ENCODE measurements at regions not wholly inside any gene's neighbourhood (a gene's known extent, or its start where the extent isn't known, plus 50 kb on each side); places are given as distances from the start of the nearest gene placed in this dataset.
"Not testable (repeated sequence)": the region's sequence is repeated elsewhere in the genome, so short reads cannot be mapped to it uniquely, and the experiment has no call there.

DNA sequence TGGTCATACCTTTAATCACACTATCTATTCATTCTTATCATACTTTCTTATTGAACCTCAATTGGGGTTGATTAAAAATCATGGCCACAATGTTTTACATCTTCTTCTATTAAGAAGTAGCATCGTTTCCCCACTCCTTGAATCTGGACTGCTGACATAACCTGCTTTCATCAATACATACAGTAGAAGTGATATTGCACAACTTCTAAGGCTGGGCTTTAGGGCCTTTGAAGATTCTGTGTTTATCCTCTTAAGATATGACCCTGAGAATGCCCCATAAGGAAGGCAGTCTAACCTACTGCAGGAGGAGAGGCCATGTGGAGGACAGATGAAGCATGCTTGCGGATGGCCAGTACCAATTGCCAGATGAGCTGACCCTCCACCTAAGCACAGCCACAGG, 1142.8 kb upstream of the SEL1L start:
- no peak overlapping the region for H3K27ac ChIP-seq (ENCODE audit: low read length)
- peaks cover 12% of the 10 kb centered on the region; the same call in 1 of the 2 replicates for H3K9me3 ChIP-seq (ENCODE audit: control insufficient read depth, insufficient read depth, low read depth, low read length)
- ChIA-PET CTCF (no interaction called here), POLR2A (no interaction called here)
- H3K4me1 ChIP-seq (ENCODE audit: control insufficient read depth, insufficient read depth, low read length): no peaks in the 10 kb centered on the region
- H3K27me3 ChIP-seq (ENCODE audit: control insufficient read depth, insufficient read depth, low read length): no peaks in the 10 kb centered on the region
- in situ Hi-C loops (cut with HindIII; ENCODE audit: low pct_unique_long_range_greater_than_20kb, low sequenced_read_pairs): no loop called here
- H3K36me3 ChIP-seq (ENCODE audit: control insufficient read depth, insufficient read depth, low read length): no peaks in the 10 kb centered on the region
- H3K4me3 ChIP-seq (ENCODE audit: low read depth in 2 of 2, low read length in 2 of 2): no peak overlapping the region
- ATAC-seq: no peak
- no TSS peak for BruUV-seq (replicated peaks)
- TF ChIP-seq SIN3A (IDR thresholded peaks at IDR 0.05; ENCODE audit: borderline replicate concordance, insufficient read depth, low read depth, low read length): no peak
- TF ChIP-seq, protein P1, sequence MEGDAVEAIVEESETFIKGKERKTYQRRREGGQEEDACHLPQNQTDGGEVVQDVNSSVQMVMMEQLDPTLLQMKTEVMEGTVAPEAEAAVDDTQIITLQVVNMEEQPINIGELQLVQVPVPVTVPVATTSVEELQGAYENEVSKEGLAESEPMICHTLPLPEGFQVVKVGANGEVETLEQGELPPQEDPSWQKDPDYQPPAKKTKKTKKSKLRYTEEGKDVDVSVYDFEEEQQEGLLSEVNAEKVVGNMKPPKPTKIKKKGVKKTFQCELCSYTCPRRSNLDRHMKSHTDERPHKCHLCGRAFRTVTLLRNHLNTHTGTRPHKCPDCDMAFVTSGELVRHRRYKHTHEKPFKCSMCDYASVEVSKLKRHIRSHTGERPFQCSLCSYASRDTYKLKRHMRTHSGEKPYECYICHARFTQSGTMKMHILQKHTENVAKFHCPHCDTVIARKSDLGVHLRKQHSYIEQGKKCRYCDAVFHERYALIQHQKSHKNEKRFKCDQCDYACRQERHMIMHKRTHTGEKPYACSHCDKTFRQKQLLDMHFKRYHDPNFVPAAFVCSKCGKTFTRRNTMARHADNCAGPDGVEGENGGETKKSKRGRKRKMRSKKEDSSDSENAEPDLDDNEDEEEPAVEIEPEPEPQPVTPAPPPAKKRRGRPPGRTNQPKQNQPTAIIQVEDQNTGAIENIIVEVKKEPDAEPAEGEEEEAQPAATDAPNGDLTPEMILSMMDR (IDR thresholded peaks at IDR 0.05): no peak
- TF ChIP-seq, protein P2, sequence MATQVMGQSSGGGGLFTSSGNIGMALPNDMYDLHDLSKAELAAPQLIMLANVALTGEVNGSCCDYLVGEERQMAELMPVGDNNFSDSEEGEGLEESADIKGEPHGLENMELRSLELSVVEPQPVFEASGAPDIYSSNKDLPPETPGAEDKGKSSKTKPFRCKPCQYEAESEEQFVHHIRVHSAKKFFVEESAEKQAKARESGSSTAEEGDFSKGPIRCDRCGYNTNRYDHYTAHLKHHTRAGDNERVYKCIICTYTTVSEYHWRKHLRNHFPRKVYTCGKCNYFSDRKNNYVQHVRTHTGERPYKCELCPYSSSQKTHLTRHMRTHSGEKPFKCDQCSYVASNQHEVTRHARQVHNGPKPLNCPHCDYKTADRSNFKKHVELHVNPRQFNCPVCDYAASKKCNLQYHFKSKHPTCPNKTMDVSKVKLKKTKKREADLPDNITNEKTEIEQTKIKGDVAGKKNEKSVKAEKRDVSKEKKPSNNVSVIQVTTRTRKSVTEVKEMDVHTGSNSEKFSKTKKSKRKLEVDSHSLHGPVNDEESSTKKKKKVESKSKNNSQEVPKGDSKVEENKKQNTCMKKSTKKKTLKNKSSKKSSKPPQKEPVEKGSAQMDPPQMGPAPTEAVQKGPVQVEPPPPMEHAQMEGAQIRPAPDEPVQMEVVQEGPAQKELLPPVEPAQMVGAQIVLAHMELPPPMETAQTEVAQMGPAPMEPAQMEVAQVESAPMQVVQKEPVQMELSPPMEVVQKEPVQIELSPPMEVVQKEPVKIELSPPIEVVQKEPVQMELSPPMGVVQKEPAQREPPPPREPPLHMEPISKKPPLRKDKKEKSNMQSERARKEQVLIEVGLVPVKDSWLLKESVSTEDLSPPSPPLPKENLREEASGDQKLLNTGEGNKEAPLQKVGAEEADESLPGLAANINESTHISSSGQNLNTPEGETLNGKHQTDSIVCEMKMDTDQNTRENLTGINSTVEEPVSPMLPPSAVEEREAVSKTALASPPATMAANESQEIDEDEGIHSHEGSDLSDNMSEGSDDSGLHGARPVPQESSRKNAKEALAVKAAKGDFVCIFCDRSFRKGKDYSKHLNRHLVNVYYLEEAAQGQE (IDR thresholded peaks at IDR 0.05; ENCODE audit: insufficient read depth in 1 of 2, low read depth in 2 of 2, low read length in 1 of 2): no peak
- TF ChIP-seq TCF7L2 (IDR thresholded peaks at IDR 0.05; ENCODE audit: low read depth, low read length): no peak
- no peak for TF ChIP-seq POLR2AphosphoS5 (IDR thresholded peaks at IDR 0.05; ENCODE audit: low read depth, low read length)
- DNase-seq (ENCODE audit: low read depth, low spot score): no peak
- intact Hi-C loops (cut with micrococcal nuclease; ENCODE audit: unreplicated experiment): no loop called here

DNA sequence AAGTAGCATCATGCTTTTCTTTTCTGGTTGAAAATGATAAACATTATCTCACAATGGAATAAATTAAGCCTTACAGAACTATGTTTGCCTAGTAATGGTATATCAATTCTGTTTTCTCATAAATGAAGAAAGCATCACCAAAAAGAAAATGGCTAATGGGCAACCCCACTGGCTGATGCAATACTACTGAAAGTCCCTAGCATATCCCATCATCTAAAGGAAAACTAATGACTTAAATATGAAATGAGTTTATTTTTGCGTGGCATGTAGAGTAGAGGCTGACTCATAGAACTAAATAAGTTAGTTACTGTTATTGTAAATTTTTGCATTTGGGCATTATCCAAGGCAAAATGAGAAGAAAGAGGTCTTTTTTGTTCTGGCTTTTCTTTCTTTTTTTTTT, 1156.3 kb upstream of the SEL1L start:
- H3K36me3 ChIP-seq (ENCODE audit: control insufficient read depth, insufficient read depth, low read length): no peaks in the 10 kb centered on the region
- no peak overlapping the region for H3K27ac ChIP-seq (ENCODE audit: low read length)
- H3K27me3 ChIP-seq (ENCODE audit: control insufficient read depth, insufficient read depth, low read length): no peaks in the 10 kb centered on the region
- CTCF ChIA-PET: no interaction called here
- H3K9me3 ChIP-seq (ENCODE audit: control insufficient read depth, insufficient read depth, low read depth, low read length): no peaks in the 10 kb centered on the region
- in situ Hi-C loops (cut with HindIII; ENCODE audit: low pct_unique_long_range_greater_than_20kb, low sequenced_read_pairs): no loop called here
- no peak for DNase-seq (ENCODE audit: low read depth, low spot score)
- H3K4me3 ChIP-seq (ENCODE audit: low read depth in 2 of 2, low read length in 2 of 2): no peak overlapping the region
- H3K4me1 ChIP-seq (ENCODE audit: control insufficient read depth, insufficient read depth, low read length): no peaks in the 10 kb centered on the region
- POLR2A ChIA-PET: no interaction called here
- TF ChIP-seq POLR2AphosphoS5 (IDR thresholded peaks at IDR 0.05; ENCODE audit: low read depth, low read length) (no peak), SIN3A (IDR thresholded peaks at IDR 0.05; ENCODE audit: borderline replicate concordance, insufficient read depth, low read depth, low read length) (no peak), TCF7L2 (IDR thresholded peaks at IDR 0.05; ENCODE audit: low read depth, low read length) (no peak)
- TF ChIP-seq, protein P2 (IDR thresholded peaks at IDR 0.05; ENCODE audit: insufficient read depth in 1 of 2, low read depth in 2 of 2, low read length in 1 of 2): no peak
- TF ChIP-seq, protein P1 (IDR thresholded peaks at IDR 0.05): no peak
- no peak for ATAC-seq
- intact Hi-C loops (cut with micrococcal nuclease; ENCODE audit: unreplicated experiment): no loop called here
- no TSS peak for BruUV-seq (replicated peaks)

DNA sequence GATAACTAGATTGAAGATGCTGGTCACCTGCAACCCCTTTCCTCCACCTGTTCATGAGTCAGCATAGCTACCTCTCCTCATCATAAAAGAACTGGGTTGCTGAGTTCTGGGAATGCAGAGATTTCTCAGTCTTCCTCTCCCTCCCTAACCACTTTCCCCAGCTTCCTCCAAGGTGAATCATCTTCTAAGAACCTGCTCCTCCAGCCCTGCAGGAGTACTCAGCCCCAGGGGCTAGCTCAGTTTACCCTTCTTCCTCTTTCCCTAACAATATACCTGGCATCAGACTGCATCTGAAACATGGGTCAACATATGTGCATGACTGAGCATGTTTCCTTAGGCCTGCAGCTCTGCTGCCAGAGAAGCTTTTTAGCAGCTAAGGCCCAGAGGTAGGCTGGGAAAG, 1157.5 kb upstream of the SEL1L start:
- H3K4me1 ChIP-seq (ENCODE audit: control insufficient read depth, insufficient read depth, low read length); ATAC-seq; H3K27me3 ChIP-seq (ENCODE audit: control insufficient read depth, insufficient read depth, low read length); H3K27ac ChIP-seq (ENCODE audit: low read length); H3K9me3 ChIP-seq (ENCODE audit: control insufficient read depth, insufficient read depth, low read depth, low read length); intact Hi-C loops (cut with micrococcal nuclease; ENCODE audit: unreplicated experiment); in situ Hi-C loops (cut with HindIII; ENCODE audit: low pct_unique_long_range_greater_than_20kb, low sequenced_read_pairs); CTCF ChIA-PET; POLR2A ChIA-PET; H3K36me3 ChIP-seq (ENCODE audit: control insufficient read depth, insufficient read depth, low read length); H3K4me3 ChIP-seq (ENCODE audit: low read depth in 2 of 2, low read length in 2 of 2); DNase-seq (ENCODE audit: low read depth, low spot score); BruUV-seq (replicated peaks): not testable (repeated sequence)
